RKO (cell line): ENCODE measurements at regions not wholly inside any gene's neighbourhood (a gene's known extent, or its start where the extent isn't known, plus 50 kb on each side); places are given as distances from the start of the nearest gene placed in this dataset.
"Not testable (repeated sequence)": the region's sequence is repeated elsewhere in the genome, so short reads cannot be mapped to it uniquely, and the experiment has no call there.

Experiments
- DNase-seq: peaks from one replicate; pipeline ENCODE4 v3.0.0-alpha.2; 2016; ENCODE audit warnings: low spot score

GRCh38 chr5:57676222-57677098 is 193.8 kb upstream of the ACTBL2 start:
- DNase-seq = no peak

DNA sequence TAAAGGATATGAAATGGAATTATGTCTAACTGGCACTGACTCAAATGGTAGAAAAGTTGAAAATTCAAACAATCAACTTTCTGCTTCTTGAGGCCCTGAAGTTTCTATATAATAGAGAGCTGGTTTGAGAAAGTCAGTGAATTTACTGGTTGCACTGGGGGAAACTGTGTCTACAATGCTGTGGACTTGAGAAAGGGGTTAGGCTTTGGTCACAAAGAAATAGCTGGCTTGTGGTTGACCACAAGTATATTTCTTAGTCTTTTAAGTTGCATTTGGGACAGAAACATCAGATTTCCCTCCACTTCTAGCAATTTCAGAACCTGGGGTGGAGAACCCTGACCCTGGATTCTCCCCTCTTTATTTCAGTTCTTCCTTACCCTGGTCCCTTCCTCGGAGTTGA is 192.6 kb upstream of the ACTBL2 start:
- DNase-seq = no peak

DNA sequence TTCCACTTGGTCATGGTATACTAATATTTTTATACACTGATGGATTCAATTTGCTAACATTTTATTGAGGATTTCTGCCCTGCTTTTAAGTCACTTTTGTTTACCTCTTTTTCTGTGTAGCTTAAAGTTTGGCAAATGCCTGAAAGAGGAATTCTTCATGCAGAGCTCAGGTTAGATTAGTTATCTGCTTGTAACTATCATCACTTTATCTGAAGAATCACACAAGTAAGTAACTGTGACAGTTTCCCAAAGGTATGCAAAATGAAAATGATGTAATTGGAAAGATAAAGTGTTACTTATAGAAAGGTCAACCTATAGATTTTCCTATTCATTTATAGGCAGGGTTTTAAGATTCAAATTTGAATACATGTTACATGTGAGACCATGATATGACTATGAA is 188.8 kb upstream of the ACTBL2 start:
- DNase-seq = no peak

DNA sequence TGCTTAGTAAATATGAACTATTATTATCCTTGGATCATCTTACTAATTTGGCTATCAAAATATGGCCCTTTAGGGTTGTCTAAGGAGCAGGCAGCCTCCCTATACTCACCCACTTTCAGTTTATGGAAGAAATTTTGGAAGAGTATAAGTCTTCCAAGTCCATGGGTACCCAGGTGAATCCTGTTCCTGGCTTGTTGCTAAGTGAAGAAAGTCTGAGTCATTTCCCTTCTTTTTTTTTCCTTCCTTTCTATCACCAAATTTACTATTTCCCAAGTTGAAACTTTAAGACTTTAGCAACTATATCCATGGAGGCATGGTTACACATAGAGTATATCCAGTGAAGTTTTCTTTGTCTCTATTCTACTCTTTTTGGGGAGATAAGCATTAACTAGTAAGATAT is 184.0 kb upstream of the ACTBL2 start:
- DNase-seq = no peak

DNA sequence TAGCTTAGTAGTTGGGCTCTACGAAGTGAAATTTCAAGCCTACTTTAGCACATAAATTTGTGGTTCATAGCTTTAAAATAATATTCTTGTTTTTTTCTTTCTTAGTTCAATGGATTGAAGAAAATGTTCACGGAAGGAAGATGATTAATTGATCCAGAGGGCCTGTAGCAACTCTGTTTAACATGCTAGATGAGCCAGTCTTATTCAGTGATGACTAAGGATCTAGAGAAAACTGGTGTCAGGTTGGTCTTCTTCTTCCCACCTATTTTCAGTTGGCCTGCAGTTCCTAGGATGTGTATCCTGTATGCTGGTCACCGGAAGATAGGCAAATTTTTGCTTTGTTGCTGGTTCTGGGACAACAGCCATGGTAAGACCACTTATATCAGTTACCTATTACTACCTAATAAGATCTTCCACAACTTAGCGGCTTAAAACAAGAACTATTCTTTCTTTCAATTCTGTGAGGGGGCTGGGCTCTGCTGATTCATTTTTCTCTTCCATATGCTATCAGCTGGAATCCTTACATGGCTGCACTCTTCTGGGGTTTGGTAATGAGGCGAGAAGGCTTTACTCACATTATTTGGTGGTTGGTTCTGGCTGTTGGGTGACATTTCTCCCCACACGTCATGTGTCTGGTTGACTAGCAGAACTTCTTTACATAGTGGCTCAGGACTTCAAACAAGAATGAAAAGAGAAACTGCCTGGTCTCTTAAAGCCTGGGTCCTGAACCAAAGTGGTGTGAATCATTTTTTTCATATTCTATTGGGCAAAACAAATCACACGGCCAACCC is 182.7 kb upstream of the ACTBL2 start:
- no peak for DNase-seq

DNA sequence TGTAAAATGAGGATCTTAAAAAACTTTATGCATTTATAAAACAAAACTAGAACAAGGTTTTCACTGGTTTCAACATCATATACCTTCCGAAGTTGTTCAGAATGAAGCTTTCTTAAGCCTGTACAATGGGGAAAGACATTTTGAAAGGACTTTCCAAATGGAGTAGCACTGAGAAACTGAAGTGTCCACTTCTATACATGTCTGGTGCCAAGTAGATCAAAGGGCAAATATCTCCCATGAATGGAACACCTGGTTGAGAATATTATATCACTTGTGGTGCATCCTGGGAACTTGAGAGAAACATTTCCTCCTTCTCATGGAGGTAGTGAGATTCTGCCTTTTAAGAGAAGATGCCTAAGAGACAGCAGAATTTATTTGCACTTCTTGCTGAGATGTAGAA is 182.1 kb upstream of the ACTBL2 start:
- DNase-seq = no peak

GRCh38 chr5:57663466-57663865 is 180.9 kb upstream of the ACTBL2 start:
- no peak for DNase-seq

GRCh38 chr5:57662991-57663390 is 180.4 kb upstream of the ACTBL2 start:
- DNase-seq = no peak

- no peak for DNase-seq
Observed at GRCh38 chr5:57659886-57660285, 177.3 kb upstream of the ACTBL2 start.

DNA sequence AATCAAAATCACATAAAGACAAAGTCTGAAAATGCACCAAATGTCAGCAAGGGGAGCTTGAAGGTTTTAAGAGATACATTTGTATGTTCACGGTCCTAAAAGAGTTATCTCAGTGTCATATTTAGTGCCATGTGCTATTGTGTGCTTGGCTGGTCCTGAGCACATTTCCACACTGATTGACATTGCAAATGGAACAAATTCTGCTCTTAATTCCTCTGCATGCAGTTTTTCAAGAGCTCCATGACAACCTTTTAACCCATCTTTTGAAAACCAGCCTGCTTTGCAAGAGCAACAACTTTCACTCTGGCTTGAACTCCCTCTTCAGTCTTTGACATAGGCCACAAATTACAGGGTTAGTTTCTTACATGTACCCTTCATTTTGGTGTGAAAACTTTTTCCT is 175.4 kb upstream of the ACTBL2 start:
- DNase-seq = no peak

DNA sequence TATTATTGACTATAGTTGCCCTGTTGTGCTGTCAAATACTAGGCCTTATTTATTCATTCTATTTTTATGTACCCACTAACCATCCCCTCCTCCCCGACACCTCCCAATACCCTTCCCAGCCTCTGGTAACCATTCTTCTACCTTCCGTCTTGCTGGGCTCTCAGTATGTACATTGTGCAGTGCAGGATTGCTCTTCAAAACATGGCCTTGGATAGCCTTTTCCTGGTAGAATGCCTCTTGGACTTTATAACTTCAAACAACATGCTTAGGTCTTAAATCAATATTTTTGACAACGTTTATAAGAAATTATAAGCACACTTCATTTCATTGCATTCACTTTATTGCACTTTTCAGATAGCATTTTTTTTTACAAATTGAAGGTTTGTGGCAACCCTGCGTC is 172.6 kb upstream of the ACTBL2 start:
- no peak for DNase-seq

DNA sequence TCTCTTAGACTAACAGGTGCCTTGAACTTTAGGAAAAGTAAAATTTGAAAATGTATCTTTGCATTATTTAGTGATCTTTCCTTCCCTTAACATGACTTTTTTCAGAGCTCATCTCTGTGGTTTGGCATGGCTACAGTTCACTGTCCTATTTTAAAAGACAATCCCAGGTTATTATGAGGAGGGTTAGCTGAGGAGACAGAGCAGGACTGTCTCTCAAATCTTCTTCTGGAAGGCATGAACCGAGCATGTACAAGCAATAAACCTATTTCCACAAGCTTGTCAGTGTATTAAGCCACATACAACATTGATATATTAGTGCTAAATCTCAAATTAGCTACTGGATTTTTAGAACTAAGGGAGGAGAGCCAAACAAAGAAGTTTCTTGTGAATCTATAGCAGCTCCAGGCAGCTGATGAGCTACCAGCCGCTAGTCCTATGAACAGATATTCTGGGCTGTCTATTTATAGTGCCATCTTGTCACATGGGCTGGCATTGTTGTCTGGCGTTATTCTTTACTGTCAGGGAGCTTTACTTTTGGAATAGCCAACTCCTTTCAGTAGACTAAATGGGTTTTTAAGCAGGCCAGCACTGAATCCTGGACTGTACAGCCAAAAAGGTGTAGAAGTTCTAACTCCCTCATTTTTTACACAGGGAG is 171.2 kb upstream of the ACTBL2 start:
- DNase-seq = no peak

DNA sequence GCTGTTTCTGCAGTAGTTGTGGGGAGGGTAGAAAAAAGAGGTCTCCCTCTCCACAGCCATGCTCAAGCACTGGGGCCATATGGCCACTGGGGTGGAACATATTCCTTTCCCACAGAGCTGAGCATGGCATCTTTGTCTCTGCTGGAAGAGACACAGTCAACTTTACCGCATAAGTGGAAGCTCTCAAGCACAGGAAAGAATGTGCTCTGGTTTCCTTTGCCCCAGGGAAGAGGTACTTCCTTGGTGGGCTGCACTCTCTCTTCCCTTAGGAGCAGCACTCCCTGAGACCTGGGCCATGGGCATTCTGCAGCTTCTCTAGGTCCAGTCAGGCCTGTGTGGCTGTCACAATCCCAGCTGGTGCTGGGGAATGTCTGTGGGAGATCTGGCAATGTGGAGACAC is 168.5 kb upstream of the ACTBL2 start:
- no peak for DNase-seq

GRCh38 chr5:57650360-57651069 is 167.9 kb upstream of the ACTBL2 start:
- peak; percentile 73 for DNase-seq

DNA sequence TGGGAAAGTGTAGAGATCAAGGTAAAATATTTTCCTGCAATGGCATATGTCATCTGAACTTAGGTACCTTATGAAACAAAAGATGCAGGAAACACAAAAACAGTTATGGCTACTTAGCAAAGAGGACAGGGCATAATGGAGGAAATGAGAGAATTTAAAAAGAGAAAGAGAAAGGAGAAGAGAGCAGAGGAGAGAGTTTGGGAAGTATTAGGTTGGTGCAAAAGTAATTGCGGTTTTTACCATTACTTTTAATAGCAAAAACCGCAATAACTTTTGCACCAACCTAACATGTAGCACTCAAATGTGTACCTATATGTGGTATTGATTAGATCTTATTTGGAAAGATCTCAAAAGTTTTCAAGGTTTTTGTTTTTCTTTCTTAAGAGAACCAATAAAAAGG is 160.1 kb upstream of the ACTBL2 start:
- no peak for DNase-seq

GRCh38 chr5:57642066-57642465 is 159.5 kb upstream of the ACTBL2 start:
- no peak for DNase-seq

- DNase-seq = no peak
Observed at GRCh38 chr5:57635146-57635777, 152.7 kb upstream of the ACTBL2 start.

- DNase-seq = no peak
Observed at GRCh38 chr5:57632937-57633336, 150.3 kb upstream of the ACTBL2 start.

- DNase-seq = not testable (repeated sequence)
Observed at GRCh38 chr5:57631139-57631538, 148.5 kb upstream of the ACTBL2 start.

DNA sequence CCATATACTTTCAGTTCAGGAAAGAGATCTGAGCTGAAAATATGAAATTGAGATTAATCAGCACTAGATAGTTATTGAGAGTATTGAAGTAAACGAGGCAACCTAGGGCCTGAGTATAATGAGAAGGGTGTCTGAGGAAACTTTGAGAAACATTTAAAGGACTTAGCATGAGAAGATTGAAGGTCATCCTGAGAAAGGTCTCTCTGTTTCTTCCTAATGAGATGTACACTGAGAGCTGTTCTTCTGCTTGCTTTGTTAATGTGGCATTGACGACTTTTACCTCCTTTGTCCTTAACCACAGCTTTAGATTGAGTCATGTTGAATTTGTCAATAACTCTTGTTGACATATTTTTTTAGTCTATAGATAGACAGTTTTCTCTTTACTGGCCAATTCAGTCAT is 145.1 kb upstream of the ACTBL2 start:
- DNase-seq = no peak

DNA sequence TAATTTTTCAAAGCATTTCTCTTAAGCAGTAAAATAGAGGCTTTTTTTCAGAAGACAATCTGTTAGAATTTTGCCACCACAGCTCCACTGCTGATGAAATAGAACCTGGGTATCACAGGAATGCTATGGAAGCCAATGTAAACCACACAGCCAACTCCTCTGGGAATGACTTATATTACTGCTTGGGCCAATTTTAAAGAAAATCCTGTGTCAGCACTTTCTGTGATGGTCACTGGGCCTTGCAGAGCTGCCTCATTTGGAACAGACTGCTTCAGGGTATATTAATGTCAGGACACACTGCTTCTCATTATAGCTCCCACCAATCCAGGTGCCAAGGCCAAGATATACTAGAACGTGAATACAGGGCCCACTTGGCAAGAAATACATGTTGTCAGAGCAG is 144.1 kb upstream of the ACTBL2 start:
- no peak for DNase-seq

DNA sequence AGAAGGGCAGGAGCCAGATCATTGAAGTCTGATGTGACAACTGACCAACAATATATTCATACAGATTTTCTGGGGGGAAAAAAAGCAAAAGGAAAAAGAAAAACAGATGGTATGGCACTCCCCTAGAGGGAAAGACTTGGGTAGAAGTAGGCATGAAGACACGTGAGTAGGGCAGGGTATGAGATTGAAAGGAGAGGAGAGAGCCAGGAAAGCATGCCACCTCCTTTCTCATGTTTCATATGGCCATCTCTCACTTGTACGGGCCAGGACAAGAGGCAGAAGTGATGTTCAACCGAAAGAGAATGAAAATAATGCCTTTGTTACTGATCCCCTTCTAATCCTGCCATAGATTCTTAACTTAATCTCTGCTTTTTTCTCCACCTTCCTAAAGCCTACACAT is 139.0 kb upstream of the ACTBL2 start:
- no peak for DNase-seq
